Spinal cord (tissue), 9 donors: ENCODE measurements at regions not wholly inside any gene's neighbourhood (a gene's known extent, or its start where the extent isn't known, plus 50 kb on each side); places are given as distances from the start of the nearest gene placed in this dataset.

Experiments
- DNase-seq, 6 donors: peaks; one replicate each; pipeline versions ENCODE4 v3.0.0 to v3.0.0-alpha.2; 2013 to 2015; ENCODE audit warnings: low spot score in 6 of 6, low read depth in 4 of 6
- H3K27ac ChIP-seq: one replicate; pipeline ENCODE4 v1.5.1; 2013; ENCODE audit warnings: low read depth, low read length, control low read depth
- H3K27me3 ChIP-seq: one replicate; pipeline ENCODE4 v1.6.1; 2013; ENCODE audit warnings: low read length; ENCODE audit not compliant: control insufficient read depth, insufficient read depth
- H3K36me3 ChIP-seq: one replicate; pipeline ENCODE4 v1.6.1; 2013; ENCODE audit warnings: low read length; ENCODE audit not compliant: control insufficient read depth, insufficient read depth
- H3K4me1 ChIP-seq: one replicate; pipeline ENCODE4 v1.6.1; 2013; ENCODE audit warnings: low read length; ENCODE audit not compliant: control insufficient read depth, insufficient read depth
- H3K4me3 ChIP-seq: one replicate; pipeline ENCODE4 v1.5.1; 2013; ENCODE audit warnings: low read depth, low read length, control low read depth
- H3K9me3 ChIP-seq: one replicate; pipeline ENCODE4 v1.6.1; 2013; ENCODE audit warnings: low read length; ENCODE audit not compliant: control insufficient read depth, insufficient read depth
- WGBS: methylation state at CpG from one replicate; pipeline ENCODE4 v1.1.5; 2013; ENCODE audit warnings: missing lambda C conversion rate; ENCODE audit not compliant: insufficient coverage; 5-methylcytosine and 5-hydroxymethylcytosine counted together
- donor health status: healthy.

- H3K27ac ChIP-seq, result no peak overlapping the region
- H3K36me3 ChIP-seq, result no peaks in the 10 kb centered on the region
- no peaks in the 10 kb centered on the region for H3K9me3 ChIP-seq
- no peaks in the 10 kb centered on the region for H3K27me3 ChIP-seq
- no peaks in the 10 kb centered on the region for H3K4me1 ChIP-seq
- no peak for DNase-seq
- no peak overlapping the region for H3K4me3 ChIP-seq
- WGBS, result no CpG with 5 or more reads among the region's 1 CpG
These were observed 530.2 kb downstream of the BCKDHB start for GRCh38 chr6:80636689-80637088.

- H3K4me3 ChIP-seq, result no peak overlapping the region
- no peak for DNase-seq
- no peaks in the 10 kb centered on the region for H3K27me3 ChIP-seq
- WGBS, result no CpG with 5 or more reads among the region's 2 CpGs
- H3K9me3 ChIP-seq, result peaks cover 5% of the 10 kb centered on the region
- H3K36me3 ChIP-seq, result no peaks in the 10 kb centered on the region
- H3K4me1 ChIP-seq, result no peaks in the 10 kb centered on the region
- H3K27ac ChIP-seq, result no peak overlapping the region
These were observed 526.9 kb downstream of the BCKDHB start for GRCh38 chr6:80633412-80633811.

GRCh38 chr6:80625405-80625804, 518.9 kb downstream of the BCKDHB start:
- Histone ChIP-seq H3K9me3 (peaks cover 8% of the 10 kb centered on the region), H3K27ac (no peak overlapping the region), H3K36me3 (no peaks in the 10 kb centered on the region), H3K4me3 (no peak overlapping the region), H3K4me1 (no peaks in the 10 kb centered on the region), H3K27me3 (no peaks in the 10 kb centered on the region)
- WGBS, result no CpG with 5 or more reads among the region's 1 CpG
- no peak for DNase-seq

- Histone ChIP-seq H3K4me1 (no peaks in the 10 kb centered on the region), H3K36me3 (no peaks in the 10 kb centered on the region), H3K27me3 (no peaks in the 10 kb centered on the region), H3K4me3 (no peak overlapping the region), H3K27ac (no peak overlapping the region), H3K9me3 (peaks cover 6% of the 10 kb centered on the region)
- DNase-seq, result no peak
These were observed 516.8 kb downstream of the BCKDHB start for GRCh38 chr6:80623066-80623815.

- Histone ChIP-seq H3K36me3 (no peaks in the 10 kb centered on the region), H3K27me3 (no peaks in the 10 kb centered on the region), H3K4me1 (no peaks in the 10 kb centered on the region), H3K4me3 (no peak overlapping the region), H3K9me3 (peaks cover 6% of the 10 kb centered on the region), H3K27ac (no peak overlapping the region)
- peak in 1 of 6 donors; percentile 37 for DNase-seq
- no CpG with 5 or more reads among the region's 1 CpG for WGBS
These were observed 516.2 kb downstream of the BCKDHB start for GRCh38 chr6:80622641-80623040.

- Histone ChIP-seq H3K27ac (no peak overlapping the region), H3K27me3 (no peaks in the 10 kb centered on the region), H3K9me3 (no peaks in the 10 kb centered on the region), H3K36me3 (no peaks in the 10 kb centered on the region), H3K4me1 (no peaks in the 10 kb centered on the region), H3K4me3 (no peak overlapping the region)
- 80% methylated on average over 2 of the region's 4 CpGs for WGBS
- peak in 2 of 6 donors; percentile 9 to 36 for DNase-seq
These were observed 512.5 kb downstream of the BCKDHB start for GRCh38 chr6:80618953-80619352.

- Histone ChIP-seq H3K9me3 (no peaks in the 10 kb centered on the region), H3K27ac (no peak overlapping the region), H3K36me3 (no peaks in the 10 kb centered on the region), H3K4me1 (no peaks in the 10 kb centered on the region), H3K27me3 (no peaks in the 10 kb centered on the region), H3K4me3 (no peak overlapping the region)
- no peak for DNase-seq
- 100% methylated on average over 1 of the region's 1 CpG for WGBS
These were observed 504.4 kb downstream of the BCKDHB start for GRCh38 chr6:80610846-80611245.

GRCh38 chr6:80608881-80609280, 502.4 kb downstream of the BCKDHB start:
- H3K4me3 ChIP-seq, result no peak overlapping the region

GRCh38 chr6:80607811-80608391, 501.4 kb downstream of the BCKDHB start:
- 69% methylated on average over 3 of the region's 4 CpGs for WGBS
- Histone ChIP-seq H3K27ac (no peak overlapping the region), H3K36me3 (no peaks in the 10 kb centered on the region)

More at GRCh38 chr6:80608881-80609280, 502.4 kb downstream of the BCKDHB start:
- Histone ChIP-seq H3K27me3 (no peaks in the 10 kb centered on the region), H3K4me1 (no peaks in the 10 kb centered on the region), H3K27ac (no peak overlapping the region), H3K36me3 (no peaks in the 10 kb centered on the region), H3K9me3 (no peaks in the 10 kb centered on the region)
- no peak for DNase-seq
- no CpG with 5 or more reads among the region's 1 CpG for whole genome bisulfite sequencing

More at GRCh38 chr6:80607811-80608391, 501.4 kb downstream of the BCKDHB start:
- Histone ChIP-seq H3K27me3 (no peaks in the 10 kb centered on the region), H3K9me3 (no peaks in the 10 kb centered on the region), H3K4me3 (no peak overlapping the region), H3K4me1 (no peaks in the 10 kb centered on the region)
- DNase-seq, result peak in 1 of 6 donors; percentile 28
